Hepatocyte (in vitro differentiated cells): ENCODE measurements at regions not wholly inside any gene's neighbourhood (a gene's known extent, or its start where the extent isn't known, plus 50 kb on each side); places are given as distances from the start of the nearest gene placed in this dataset.

ENCODE experiments used
- DNase-seq: peaks from one replicate; pipeline ENCODE4 v3.0.0-alpha.2; 2016; ENCODE audit warnings: low spot score
- H2AFZ ChIP-seq: fragments of 200-600 bp; sonication (generic); 2 replicates; pipeline ENCODE4 v1.6.0; 2016; ENCODE audit warnings: antibody characterized with exemption, mild to moderate bottlenecking
- H3K27ac ChIP-seq: fragments of 200-600 bp; sonication (generic); 2 replicates; pipeline ENCODE4 v1.5.1; 2016; ENCODE audit warnings: mild to moderate bottlenecking
- H3K27me3 ChIP-seq: fragments of 200-600 bp; sonication (generic); 2 replicates; pipeline ENCODE4 v1.6.1; 2016
- H3K36me3 ChIP-seq: fragments of 200-600 bp; sonication (generic); replicated peaks from 2 replicates; pipeline ENCODE4 v1.5.1; 2016; ENCODE audit warnings: low read depth; ENCODE audit not compliant: insufficient read depth
- H3K4me1 ChIP-seq: fragments of 200-600 bp; sonication (generic); 2 replicates; pipeline ENCODE4 v1.5.1; 2016; ENCODE audit warnings: mild to moderate bottlenecking, moderate library complexity; ENCODE audit not compliant: insufficient read depth
- H3K4me2 ChIP-seq: fragments of 200-600 bp; sonication (generic); 2 replicates; pipeline ENCODE4 v1.6.0; 2016
- H3K4me3 ChIP-seq: fragments of 200-600 bp; sonication (generic); 2 replicates; pipeline ENCODE4 v1.5.1; 2016; ENCODE audit warnings: mild to moderate bottlenecking
- H3K79me2 ChIP-seq: fragments of 200-600 bp; sonication (generic); 2 replicates; pipeline ENCODE4 v1.6.0; 2017; ENCODE audit warnings: mild to moderate bottlenecking
- H3K9me2 ChIP-seq: fragments of 200-600 bp; sonication (generic); replicated peaks from 2 replicates; pipeline ENCODE4 v1.6.0; 2017; ENCODE audit warnings: mild to moderate bottlenecking; ENCODE audit not compliant: insufficient read depth
- H3K9me3 ChIP-seq: fragments of 200-600 bp; sonication (generic); 2 replicates; pipeline ENCODE4 v1.5.1; 2016; ENCODE audit warnings: low read depth, mild to moderate bottlenecking
- H4K20me1 ChIP-seq: fragments of 200-600 bp; sonication (generic); 2 replicates; pipeline ENCODE4 v1.6.0; 2016; ENCODE audit warnings: mild to moderate bottlenecking; ENCODE audit not compliant: insufficient read depth, poor library complexity, severe bottlenecking
- EZH2 ChIP-seq: fragments of 200-600 bp; sonication (generic); IDR thresholded peaks from 2 replicates; pipeline ENCODE4 v1.6.1; 2016; ENCODE audit warnings: antibody characterized with exemption, mild to moderate bottlenecking, borderline replicate concordance
- EZH2phosphoT487 ChIP-seq: fragments of 200-600 bp; sonication (generic); IDR thresholded peaks from one replicate; pipeline ENCODE4 v1.6.1; 2018; ENCODE audit warnings: antibody characterized with exemption, mild to moderate bottlenecking, low read depth, moderate library complexity; ENCODE audit not compliant: unreplicated experiment, severe bottlenecking
- WGBS: methylation state at CpG from one replicate; pipeline ENCODE4 v1.1.6; 2016; ENCODE audit warnings: low lambda C conversion rate; ENCODE audit errors: missing lambda C conversion rate; 5-methylcytosine and 5-hydroxymethylcytosine counted together
- TF ChIP-seq, protein P1 (sequence below): fragments of 200-600 bp; sonication (generic); IDR thresholded peaks from 2 replicates; pipeline ENCODE4 v1.5.1; 2016; ENCODE audit warnings: antibody characterized with exemption, mild to moderate bottlenecking; ENCODE audit not compliant: poor library complexity

DNA sequence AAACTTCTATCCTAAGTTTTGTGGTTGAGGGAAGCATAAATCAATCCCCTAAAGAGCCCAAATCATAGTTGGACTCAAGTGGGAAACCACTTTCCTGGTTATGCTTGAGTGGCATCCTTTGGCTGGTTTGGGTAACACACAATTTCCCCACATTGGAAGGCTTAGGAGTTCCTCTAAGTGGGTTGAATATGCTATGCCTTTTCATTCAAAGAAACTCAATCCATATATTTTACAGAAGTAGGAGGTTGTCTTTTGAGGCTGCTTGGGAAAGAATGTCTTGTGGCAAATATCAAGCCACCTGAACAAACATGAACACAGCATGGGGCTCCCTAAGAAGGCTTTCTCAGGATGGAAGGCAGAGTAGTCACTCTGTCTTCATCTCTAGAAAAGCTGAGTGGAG, 121.1 kb downstream of the SPATA31D1 start:
- Histone ChIP-seq H3K79me2 (no peaks in the 10 kb centered on the region), H3K36me3 (no peaks in the 10 kb centered on the region), H3K9me2 (no peaks in the 10 kb centered on the region), H3K9me3 (no peaks in the 10 kb centered on the region), H3K4me3 (no peak overlapping the region), H3K27ac (no peak overlapping the region), H2AFZ (no peak overlapping the region), H3K4me2 (no peak overlapping the region), H3K4me1 (no peaks in the 10 kb centered on the region), H4K20me1 (no peaks in the 10 kb centered on the region), H3K27me3 (no peaks in the 10 kb centered on the region)
- DNase-seq, result no peak
- TF ChIP-seq EZH2phosphoT487 (no peak), EZH2 (no peak)
- TF ChIP-seq, protein P1, sequence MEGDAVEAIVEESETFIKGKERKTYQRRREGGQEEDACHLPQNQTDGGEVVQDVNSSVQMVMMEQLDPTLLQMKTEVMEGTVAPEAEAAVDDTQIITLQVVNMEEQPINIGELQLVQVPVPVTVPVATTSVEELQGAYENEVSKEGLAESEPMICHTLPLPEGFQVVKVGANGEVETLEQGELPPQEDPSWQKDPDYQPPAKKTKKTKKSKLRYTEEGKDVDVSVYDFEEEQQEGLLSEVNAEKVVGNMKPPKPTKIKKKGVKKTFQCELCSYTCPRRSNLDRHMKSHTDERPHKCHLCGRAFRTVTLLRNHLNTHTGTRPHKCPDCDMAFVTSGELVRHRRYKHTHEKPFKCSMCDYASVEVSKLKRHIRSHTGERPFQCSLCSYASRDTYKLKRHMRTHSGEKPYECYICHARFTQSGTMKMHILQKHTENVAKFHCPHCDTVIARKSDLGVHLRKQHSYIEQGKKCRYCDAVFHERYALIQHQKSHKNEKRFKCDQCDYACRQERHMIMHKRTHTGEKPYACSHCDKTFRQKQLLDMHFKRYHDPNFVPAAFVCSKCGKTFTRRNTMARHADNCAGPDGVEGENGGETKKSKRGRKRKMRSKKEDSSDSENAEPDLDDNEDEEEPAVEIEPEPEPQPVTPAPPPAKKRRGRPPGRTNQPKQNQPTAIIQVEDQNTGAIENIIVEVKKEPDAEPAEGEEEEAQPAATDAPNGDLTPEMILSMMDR, result no peak

DNA sequence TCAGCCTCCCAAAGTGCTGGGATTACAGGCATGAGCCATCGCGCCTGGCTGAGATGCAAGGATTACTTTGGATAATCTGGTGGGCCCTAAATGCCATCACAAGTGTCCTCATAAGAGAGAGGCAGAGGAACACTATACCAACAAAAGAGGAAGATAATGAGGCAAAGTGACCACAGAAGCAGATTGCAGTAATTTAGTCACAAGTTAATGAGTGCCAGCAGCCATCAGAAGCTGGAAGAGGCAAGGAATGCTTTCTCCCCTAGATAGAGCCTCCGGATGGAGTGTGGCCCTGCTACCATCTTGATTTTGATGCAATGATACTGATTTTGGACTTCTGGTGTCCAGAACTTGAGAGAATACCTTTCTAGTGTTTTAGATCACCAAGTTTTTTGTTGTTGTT, 122.3 kb downstream of the SPATA31D1 start:
- Histone ChIP-seq H3K4me1 (no peaks in the 10 kb centered on the region), H3K27me3 (no peaks in the 10 kb centered on the region), H3K4me2 (no peak overlapping the region), H3K4me3 (no peak overlapping the region), H3K36me3 (no peaks in the 10 kb centered on the region), H3K27ac (no peak overlapping the region), H3K9me3 (no peaks in the 10 kb centered on the region), H2AFZ (no peak overlapping the region), H4K20me1 (no peaks in the 10 kb centered on the region), H3K79me2 (no peaks in the 10 kb centered on the region), H3K9me2 (no peaks in the 10 kb centered on the region)
- TF ChIP-seq EZH2, result no peak
- no peak for TF ChIP-seq EZH2phosphoT487
- TF ChIP-seq, protein P1, result no peak
- DNase-seq, result no peak
- WGBS, result 78% methylated on average over 3 of the region's 3 CpGs

DNA sequence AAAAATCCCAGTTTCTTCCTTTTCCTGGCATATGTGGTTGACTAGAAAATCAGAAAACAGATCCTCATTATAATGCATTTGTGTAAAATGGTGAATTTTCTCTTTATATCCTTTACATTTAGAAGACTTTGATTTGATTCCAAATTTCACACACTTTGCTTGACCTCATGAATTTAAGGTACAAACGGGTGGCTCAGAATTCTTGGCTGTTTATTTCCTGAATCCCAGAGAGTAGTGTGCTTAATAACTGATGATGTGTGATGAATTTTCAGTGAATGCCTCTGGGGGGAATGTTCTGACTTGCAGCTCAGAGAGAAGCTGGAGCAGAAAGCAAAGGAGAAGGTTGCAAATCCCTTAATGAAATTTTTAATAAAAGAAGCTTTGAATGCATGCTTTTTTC, 126.8 kb downstream of the SPATA31D1 start:
- DNase-seq, result no peak
- Histone ChIP-seq H3K27ac (no peak overlapping the region), H3K4me3 (no peak overlapping the region), H3K4me2 (no peak overlapping the region), H3K9me2 (no peaks in the 10 kb centered on the region), H3K79me2 (no peaks in the 10 kb centered on the region), H3K27me3 (no peaks in the 10 kb centered on the region), H3K4me1 (peaks cover 4% of the 10 kb centered on the region), H3K9me3 (no peaks in the 10 kb centered on the region), H4K20me1 (no peaks in the 10 kb centered on the region), H3K36me3 (no peaks in the 10 kb centered on the region), H2AFZ (no peak overlapping the region)
- TF ChIP-seq EZH2phosphoT487, result no peak
- TF ChIP-seq, protein P1, result no peak
- TF ChIP-seq EZH2, result no peak
- WGBS, result 46% methylated on average over 1 of the region's 1 CpG

DNA sequence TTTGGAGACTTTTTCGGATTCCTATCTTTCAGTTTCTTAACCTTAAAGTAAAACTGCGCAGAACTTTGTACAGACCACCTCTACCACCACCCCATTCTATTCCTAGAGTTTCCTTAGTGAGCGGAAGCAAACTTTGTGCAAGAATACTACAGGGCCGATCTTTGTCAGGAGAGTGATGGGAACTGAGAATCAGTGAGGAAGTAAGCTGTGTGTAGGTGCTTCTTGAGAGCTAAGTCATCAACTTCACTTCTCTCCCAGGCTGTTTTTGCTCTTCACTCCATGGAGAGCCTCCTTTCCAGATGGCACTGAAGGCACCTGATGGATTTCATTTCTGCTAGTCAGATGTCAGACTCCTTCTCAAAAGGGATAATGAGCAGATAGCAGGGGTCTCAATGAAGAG, 127.3 kb downstream of the SPATA31D1 start:
- Histone ChIP-seq H3K27ac (no peak overlapping the region), H3K27me3 (no peaks in the 10 kb centered on the region), H3K36me3 (no peaks in the 10 kb centered on the region), H3K9me3 (no peaks in the 10 kb centered on the region), H2AFZ (no peak overlapping the region), H3K4me2 (no peak overlapping the region), H4K20me1 (no peaks in the 10 kb centered on the region), H3K4me3 (no peak overlapping the region), H3K9me2 (no peaks in the 10 kb centered on the region), H3K79me2 (no peaks in the 10 kb centered on the region), H3K4me1 (peaks cover 4% of the 10 kb centered on the region)
- TF ChIP-seq, protein P1, result no peak
- TF ChIP-seq EZH2phosphoT487 (no peak), EZH2 (no peak)
- 99% methylated on average over 4 of the region's 4 CpGs for WGBS
- no peak for DNase-seq
